TTC549 (cell line): ENCODE measurements at regions not wholly inside any gene's neighbourhood (a gene's known extent, or its start where the extent isn't known, plus 50 kb on each side); places are given as distances from the start of the nearest gene placed in this dataset.
"Not testable (repeated sequence)": the region's sequence is repeated elsewhere in the genome, so short reads cannot be mapped to it uniquely, and the experiment has no call there.

Source experiments
- FAIRE-seq: peaks from 2 replicates; lab custom pipeline; 2012; peaks lifted over from hg19 to GRCh38; lab: Jason Lieb, UNC

DNA sequence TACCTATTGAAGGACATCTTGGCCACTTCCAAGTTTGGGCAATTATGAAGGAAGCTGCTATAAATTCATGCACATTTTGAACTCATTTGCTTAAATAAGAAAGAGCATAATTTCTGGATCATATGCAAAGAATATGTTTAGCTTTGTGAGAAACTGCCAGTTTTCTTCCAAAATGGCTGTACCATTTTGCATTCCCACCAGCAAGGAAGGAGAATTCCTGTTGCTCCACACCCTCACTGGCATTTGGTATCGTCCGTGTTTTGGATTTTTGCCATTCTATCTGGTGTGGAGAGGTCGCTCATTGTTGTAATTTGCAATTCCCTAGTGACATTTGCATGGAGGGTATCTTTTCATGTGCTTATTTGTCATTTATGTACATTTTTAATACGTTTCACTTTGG lies 339.3 kb downstream of the DAD1 start:
- no peak for FAIRE-seq

DNA sequence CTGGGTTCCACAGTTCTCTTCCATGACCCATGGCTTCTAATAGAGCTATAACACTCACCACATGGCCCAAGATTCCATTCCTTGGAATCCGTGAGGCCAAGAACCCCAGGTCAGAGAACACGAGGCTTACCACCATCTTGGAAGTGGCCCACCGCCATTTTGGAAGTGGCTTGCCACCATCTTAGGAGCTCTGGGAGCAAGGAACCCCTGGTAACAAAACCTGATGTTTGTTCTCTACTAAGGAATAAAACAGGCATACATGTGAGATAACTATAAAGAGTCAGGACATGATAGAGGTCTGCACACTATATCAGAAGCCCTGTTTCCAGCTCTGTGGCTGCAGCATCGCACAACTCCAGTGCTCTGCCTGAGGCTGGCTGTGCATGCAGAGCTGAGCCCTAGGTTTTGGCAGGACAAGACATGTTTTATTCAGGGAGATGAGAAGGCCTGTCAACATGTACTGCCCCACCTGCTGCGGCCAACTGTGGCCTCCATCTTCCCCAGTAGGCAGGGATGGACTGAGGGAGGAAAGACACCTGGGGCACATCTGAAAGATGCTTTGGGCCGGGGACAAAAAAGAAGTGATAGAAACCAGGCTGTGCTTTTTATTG lies 344.9 kb downstream of the DAD1 start:
- FAIRE-seq, result no peak

DNA sequence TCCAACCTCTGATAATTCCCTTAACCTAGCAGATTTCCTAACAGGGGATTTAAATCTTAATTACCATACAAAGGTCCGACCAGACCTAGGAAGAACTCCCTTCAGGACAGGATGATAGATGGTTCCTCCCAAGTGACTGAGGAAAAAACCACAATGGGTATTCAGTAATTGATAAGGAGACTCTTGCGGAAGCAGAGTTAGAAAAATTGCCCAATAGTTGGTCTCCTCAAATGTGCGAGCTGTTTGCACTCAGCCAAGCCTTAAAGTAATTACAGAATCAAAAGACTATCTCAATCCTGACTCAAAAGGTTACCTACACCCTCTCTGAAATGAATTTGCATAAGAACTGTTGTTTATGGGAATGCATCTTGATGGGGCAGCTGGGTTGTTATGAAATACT lies 350.7 kb downstream of the DAD1 start:
- not testable (repeated sequence) for FAIRE-seq

DNA sequence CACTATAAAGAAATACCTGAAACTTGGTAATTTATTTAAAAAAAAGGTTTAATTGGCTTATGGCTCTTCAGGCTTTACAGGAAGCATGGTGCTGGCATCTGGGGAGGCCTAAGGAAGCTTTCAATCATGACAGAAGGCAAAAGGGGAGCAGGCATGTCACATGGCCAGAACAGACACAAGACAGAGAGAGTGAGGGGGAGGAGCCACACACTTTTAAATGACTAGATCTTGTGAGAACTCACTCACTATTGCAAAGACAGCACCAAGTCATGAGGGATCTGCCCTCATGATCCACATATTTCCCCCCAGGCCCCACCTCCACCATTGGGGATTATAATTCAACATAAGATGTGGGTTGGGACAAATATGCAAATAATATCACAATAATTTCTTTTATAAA lies 355.6 kb downstream of the DAD1 start:
- no peak for FAIRE-seq

DNA sequence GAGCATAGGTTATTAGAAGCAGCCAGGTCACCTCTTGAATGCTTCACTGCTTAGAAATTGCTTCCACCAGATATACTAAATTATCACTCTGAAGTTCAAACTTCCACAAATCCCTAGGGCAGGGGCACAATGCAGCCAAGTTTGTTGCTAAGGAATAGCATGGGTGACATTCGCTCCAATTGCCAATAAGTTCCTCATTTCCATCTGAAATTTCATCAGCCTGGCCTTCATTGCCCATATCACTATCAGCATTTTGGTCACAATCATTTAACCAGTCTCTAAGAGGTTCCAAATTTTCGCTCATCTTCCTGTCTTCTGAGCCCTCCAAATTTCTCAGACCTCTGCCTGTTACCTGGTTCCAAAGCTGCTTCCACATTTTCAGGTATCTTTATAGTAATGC lies 356.1 kb downstream of the DAD1 start:
- FAIRE-seq, result no peak

DNA sequence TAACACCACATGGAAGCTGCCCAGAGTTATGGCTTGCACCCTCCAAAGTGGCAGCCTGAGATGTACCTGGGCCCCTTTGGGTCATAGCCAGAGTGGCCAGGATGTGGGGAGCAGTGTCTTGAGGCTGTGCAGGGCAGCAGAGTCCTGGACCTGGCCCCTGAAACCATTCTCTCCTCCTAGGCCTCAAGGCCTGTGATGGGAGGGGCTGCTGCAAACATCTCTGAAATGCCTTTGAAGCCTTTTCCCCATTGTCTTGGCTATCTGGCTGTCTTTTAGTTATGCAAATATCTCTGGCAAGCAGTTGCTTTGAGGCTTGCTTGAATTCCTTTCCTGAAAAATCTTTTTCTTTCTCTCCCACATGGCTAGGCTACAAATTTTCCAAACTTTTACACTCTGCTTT lies 356.5 kb downstream of the DAD1 start:
- FAIRE-seq, result no peak

DNA sequence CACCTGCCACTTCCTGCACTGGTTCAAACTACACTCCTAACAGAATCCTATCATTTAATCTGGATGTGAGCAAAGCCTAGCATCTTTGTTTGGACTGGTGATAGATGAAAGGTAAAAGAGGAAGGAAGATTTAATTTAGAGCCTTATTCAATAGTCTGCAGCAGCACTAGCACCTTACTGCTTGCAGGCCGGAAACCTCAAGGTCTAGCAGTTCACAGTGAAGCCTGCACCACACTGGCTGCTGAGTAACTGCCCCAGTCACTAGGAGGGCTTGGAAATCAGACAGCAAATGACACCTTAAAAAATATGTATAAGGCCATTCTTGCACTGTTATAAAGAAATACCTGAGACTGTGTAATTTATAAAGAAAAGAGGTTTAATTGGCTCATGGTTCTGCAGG lies 358.0 kb downstream of the DAD1 start:
- no peak for FAIRE-seq

DNA sequence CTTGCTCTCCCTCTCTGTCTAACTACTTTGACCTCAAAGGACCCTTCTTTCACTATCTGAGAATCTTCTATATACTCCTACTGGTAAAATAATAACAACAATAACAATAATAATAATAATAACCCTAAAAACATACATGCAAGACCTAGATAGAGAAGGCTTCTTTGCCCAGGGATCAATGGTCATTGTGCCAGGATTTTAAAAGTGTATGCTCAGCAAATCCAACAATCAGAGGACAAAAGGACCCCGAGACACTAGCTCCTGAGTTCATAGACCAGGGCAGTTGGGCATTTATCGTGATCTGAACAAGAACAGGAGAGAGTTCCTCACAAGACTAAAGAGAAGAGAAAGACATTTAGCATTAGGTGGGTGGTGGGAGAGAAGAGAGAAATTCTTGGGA lies 358.5 kb downstream of the DAD1 start:
- FAIRE-seq, result no peak

DNA sequence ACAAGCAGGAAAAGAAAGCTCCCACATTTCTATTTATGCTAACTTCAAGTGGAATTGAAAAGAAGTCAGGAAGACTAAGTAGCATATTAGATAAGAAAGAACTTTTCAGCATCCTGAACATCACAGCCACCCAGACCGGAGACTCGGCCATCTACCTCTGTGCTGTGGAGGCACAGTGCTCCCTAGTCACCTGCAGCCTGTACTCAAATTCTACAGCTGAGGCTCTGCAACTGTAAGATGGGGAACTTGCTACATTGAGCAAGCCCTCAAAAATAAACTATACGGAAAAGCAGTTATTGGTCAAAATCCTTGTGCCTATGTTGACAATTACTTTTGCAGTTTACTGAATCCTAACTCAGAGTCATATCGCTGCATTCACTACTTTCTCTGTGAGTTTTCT lies 361.9 kb downstream of the DAD1 start:
- no peak for FAIRE-seq

DNA sequence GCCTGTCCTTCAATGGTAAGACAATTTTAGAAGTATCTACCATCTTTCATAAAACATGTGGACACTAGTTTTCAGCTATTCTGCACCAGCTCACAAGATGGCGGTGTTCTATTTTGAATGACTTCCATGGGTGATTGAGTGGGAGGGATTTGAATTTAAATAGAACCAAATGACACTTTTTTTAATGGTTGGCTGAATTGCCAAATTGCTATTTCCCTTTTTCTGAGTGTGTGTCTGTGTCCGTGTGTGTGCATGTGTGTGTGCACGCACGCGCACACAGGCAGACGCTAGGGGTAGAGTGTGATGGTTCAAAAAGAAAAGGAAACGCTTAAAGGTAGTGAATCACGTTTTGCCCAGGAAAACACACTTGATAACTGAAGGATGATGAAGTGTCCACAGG lies 362.6 kb downstream of the DAD1 start:
- no peak for FAIRE-seq

DNA sequence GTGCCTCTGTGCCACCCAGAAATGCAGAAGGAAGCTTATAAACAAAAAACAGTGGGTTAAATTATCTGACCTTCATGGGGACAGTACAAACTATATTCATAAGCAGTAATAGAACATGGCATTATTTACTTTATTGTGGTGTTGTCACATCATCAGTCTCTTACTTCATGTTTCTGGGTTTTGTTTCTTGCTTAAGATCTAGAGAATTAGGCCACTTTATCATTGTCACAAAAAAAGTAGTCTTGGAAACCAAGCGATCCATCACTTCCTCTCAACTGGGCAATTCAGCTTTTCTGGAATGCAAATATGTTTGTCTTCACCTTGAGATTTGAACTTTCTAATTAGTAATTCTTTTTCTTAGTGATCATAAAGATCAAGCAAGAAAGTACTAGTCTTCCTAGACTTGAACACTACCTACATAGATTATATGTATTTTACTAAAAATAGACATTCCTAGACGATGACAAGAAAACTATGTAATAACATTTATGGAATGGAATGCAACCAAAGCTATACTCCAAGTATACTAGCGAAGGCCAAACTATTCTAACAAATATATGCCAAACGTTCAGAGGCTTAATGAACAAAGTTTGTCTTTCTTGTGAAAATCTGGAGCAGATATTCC lies 363.4 kb downstream of the DAD1 start:
- no peak for FAIRE-seq

DNA sequence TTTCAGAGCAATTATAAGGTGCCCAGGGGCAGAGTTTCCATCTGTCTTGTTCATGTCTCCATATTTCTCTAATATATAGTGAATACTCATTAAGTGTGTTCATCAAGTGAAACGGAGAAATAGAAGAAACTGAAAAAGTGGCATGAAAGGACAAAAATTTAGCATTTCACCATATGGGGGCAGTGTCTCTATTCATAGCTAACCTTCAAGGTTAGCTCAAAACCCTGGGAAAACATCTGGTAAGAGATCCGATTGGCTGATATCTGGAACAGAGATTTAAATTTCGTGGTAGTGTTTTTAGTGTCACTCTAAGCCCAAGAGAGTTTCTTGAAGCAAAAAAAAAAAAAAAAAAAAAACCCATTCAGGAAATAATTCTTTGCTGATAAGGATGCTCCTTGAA lies 367.5 kb downstream of the DAD1 start:
- no peak for FAIRE-seq

DNA sequence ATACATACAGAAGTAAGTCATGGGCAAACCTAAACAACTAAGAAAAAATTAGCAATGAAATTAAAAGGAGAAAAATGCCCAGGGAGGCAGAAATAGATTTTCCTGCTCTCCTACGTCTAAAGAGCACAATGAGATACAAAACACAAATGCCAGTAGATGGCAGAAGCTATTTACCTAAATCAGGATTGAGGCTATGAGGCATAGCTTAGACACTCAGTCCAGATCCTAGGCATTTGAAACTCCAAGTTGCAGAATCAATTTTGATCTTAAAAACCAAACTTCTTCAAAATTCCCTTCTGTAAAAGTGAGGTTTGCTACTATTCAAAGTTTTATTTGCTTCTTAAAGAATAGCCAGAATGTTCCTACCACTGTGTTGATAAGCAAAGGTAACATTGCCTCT lies 368.6 kb downstream of the DAD1 start:
- no peak for FAIRE-seq

DNA sequence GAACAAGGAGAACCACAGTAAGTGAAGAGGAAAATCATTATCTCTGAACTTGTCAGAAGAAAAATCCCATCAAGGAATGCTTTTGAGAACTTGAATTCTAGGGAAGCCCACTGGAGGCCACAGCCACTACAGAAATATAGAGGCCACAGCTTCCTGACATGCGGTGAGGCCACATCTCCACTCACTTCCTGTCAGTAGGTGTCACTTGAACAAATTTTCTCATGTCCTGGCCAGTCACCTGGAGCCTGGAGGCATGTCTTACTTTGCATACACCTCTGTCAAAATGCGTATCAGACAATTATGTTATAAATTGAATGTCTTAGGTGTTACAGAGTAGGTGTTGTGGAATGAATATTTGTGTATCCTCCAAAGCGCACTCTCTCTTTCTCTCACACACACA lies 370.3 kb downstream of the DAD1 start:
- FAIRE-seq, result no peak

DNA sequence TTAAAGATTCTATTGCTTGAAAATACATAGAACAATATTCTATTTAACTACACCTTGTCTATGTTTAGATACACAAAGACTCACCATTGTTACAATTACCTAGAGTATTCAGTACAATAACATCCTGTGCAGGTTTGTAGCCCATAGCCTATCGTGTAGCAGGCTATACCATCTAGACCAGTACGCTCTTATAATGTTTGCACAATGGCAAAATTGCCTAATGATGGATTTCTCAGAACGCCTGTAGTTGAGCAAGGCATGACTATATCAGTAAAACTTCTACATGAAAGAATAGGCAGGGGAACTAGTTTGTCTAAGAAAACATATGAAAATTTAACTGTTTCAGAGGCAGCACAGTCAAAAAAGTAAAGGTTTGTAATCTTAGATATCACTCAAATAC lies 375.9 kb downstream of the DAD1 start:
- no peak for FAIRE-seq

DNA sequence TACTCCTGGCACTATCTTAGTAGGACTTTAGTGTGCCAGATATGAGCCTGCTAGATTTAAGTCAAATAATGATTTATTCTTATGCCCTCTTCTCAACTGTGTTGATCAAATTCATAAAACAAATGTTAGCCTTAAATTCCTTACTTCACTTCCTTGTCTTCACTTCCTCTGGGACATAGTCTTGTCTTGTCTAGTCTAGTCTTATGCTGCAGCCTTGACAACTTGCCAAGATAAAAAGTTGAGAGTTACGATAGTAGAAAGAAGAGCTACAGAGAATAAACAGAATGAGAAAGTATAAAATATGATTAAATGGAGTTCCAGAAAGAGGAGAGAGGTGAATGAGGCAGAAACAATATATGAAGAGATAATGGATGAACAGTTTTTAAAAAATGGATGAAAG lies 378.1 kb downstream of the DAD1 start:
- no peak for FAIRE-seq

DNA sequence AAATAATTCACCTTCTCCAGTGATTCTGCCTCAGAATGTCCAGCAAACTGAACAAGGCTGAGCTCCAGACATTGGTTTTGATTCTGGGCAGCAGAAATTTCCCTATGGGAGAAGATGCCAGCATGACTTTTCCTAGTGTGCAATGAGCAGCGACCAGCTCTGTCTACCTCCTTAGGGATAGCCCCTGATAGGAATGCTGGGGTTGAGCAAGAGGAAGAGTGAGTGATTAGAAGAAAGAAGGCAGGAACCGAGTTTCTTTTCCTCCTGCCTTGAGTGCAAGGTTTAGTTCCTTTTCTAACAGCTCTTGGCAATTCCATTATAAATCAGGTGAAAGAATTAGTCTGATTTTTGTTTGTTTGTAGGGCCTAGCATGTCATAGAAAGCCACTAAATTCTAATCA lies 379.0 kb downstream of the DAD1 start:
- FAIRE-seq, result no peak

DNA sequence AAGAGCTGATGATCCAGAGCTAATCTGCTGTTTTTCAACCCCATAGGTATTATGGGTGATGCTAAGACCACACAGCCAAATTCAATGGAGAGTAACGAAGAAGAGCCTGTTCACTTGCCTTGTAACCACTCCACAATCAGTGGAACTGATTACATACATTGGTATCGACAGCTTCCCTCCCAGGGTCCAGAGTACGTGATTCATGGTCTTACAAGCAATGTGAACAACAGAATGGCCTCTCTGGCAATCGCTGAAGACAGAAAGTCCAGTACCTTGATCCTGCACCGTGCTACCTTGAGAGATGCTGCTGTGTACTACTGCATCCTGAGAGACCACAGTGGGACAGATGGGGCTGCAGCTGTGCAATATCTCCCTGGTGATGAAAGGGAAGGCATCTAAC lies 386.0 kb downstream of the DAD1 start:
- FAIRE-seq, result no peak

DNA sequence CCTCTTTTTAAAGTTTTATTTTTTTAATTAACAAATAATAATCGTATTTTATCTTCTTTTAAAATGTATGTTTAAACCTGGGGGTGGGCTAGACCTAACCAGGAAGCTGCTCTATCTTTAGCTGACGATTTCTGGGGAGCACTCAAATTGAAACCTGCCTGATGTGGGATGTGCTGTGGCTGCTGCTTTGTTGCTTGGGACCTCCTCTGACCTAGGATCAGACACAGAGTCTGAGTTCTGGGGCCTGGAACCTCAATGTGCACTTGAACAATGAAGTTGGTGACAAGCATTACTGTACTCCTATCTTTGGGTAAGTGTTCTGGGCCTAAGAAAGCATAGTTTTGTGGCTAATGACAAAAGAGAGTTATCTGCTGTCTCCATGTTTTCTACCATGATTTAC lies 386.7 kb downstream of the DAD1 start:
- FAIRE-seq, result no peak

DNA sequence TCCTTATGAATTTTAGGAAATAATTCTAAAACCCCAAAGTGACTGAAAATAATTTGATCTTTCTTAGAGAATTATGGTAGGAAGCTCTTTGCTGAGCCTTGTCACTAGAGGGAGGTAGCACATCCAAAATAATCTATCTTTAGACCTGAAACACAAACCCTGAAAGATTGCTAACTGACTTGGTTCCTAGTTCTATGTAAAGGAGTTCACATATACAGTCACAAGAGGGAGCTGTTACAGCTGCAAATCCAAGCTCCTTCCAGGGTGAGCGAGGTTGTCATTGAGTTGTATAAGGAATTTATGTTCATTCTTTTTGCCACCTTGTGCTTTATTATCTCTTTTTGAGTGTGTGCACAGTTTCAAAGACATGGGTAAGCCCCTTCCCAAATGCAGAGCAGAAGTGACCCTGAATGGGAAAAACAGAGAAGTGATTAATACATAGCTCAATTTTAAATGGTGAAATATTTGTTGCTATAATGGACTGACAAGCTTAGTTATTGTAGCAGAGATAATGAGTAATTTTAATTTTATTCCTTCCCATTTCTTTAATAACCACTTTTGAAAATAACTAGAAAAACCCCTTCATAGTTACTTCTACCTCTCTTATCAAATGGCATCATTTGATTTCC lies 387.9 kb downstream of the DAD1 start:
- FAIRE-seq, result peak; percentile 58

DNA sequence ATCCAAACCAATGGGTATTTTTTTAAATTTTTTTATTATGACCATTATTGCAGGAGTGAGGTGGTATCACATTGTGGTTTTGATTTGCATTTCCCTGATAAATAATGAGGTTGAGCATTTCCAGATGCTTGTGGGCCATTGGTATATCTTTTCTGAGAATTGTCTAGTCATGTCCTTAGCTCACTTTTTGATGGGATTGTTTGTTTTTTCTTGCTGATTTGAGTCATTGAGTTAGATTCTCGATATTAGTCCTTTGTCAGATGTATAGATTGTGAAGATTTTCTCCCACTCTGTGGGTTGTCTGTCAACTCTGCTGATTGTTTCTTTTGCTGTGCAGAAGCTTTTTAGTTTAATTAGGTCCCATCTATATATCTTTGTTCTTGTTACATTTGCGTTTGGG lies 388.9 kb downstream of the DAD1 start:
- not testable (repeated sequence) for FAIRE-seq

DNA sequence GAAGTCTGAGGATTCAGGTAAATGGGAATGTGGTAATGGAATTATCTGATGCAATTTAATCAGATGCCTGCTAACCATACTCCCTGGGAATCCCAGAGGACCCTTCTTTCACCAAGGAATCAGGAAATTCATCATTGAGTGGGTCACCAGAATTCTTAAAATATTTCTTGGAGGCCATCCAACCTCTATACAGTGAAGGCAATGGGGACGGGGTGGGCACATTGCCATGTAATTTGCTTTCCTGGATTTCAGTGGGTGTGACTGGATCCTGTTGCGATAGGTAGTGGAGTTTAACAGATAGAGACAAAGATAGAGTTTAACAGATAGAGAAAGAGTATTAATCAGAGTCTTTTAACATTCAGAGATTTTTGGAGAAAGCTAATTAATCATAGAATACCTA lies 394.4 kb downstream of the DAD1 start:
- no peak for FAIRE-seq

DNA sequence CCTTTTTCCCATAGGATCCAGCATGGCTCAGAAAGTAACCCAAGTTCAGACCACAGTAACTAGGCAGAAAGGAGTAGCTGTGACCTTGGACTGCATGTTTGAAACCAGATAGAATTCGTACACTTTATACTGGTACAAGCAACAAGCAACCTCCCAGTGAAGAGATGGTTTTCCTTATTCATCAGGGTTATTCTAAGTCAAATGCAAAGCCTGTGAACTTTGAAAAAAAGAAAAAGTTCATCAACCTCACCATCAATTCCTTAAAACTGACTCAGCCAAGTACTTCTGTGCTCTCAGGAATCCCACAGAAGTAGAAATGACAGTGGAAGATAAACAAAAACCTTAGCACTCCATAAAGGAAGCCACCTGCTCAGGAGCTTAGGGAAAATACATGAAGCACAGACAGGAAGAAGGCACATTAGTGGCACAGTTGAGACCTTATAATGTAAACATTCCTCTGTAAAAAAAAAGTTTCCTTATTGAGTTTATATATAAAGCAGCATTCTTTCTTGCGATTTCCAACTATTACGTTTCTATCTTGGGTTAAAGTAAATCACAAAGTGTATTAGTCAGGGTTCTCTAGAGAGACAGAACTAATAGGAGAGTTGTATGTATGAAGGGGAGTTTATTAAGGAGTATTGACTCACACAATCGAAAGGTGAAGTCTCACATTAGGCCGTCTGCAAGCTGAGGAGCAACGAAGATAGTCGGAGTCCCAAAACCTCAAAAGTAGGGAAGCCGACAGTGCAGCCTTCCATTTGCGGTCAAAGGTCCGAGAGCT lies 398.4 kb downstream of the DAD1 start:
- no peak for FAIRE-seq
